Fibroblast of pulmonary artery (primary cell): ENCODE measurements at regions not wholly inside any gene's neighbourhood (a gene's known extent, or its start where the extent isn't known, plus 50 kb on each side); places are given as distances from the start of the nearest gene placed in this dataset.

Source experiments
- DNase-seq: peaks from one replicate; pipeline ENCODE4 v3.0.0-alpha.2; 2010; ENCODE audit warnings: low read depth
- H3K4me3 ChIP-seq: replicated peaks from 2 replicates; pipeline ENCODE4 v1.5.1; 2011; ENCODE audit warnings: low read depth, mild to moderate bottlenecking, control low read depth, low read length, moderate library complexity
- TF ChIP-seq, protein P1 (sequence below): IDR thresholded peaks from 2 replicates; pipeline ENCODE4 v1.5.1; 2011; ENCODE audit warnings: mild to moderate bottlenecking, control low read depth, low read length, inconsistent platforms; ENCODE audit errors: missing control alignments

DNA sequence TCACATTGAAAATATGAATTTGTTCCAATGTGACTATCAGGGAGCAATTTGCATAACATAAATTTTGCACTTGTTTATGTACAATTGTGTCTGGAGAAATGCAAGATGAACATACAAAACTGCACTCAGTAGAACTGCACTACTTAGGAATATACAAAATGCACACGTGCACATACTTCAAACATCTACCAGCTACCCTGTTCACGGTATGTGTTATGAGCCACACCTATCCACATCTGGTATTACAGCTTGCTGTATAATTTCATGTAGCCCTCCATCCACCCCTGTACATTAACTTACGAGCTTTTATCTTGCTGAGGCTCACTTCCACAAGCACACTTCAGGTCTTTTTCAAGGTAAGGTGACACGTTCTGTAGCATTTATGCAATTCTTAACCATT, 373.5 kb upstream of the ZEB2 start:
- no peak overlapping the region for H3K4me3 ChIP-seq
- DNase-seq, result no peak
- TF ChIP-seq, protein P1, sequence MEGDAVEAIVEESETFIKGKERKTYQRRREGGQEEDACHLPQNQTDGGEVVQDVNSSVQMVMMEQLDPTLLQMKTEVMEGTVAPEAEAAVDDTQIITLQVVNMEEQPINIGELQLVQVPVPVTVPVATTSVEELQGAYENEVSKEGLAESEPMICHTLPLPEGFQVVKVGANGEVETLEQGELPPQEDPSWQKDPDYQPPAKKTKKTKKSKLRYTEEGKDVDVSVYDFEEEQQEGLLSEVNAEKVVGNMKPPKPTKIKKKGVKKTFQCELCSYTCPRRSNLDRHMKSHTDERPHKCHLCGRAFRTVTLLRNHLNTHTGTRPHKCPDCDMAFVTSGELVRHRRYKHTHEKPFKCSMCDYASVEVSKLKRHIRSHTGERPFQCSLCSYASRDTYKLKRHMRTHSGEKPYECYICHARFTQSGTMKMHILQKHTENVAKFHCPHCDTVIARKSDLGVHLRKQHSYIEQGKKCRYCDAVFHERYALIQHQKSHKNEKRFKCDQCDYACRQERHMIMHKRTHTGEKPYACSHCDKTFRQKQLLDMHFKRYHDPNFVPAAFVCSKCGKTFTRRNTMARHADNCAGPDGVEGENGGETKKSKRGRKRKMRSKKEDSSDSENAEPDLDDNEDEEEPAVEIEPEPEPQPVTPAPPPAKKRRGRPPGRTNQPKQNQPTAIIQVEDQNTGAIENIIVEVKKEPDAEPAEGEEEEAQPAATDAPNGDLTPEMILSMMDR, result no peak

DNA sequence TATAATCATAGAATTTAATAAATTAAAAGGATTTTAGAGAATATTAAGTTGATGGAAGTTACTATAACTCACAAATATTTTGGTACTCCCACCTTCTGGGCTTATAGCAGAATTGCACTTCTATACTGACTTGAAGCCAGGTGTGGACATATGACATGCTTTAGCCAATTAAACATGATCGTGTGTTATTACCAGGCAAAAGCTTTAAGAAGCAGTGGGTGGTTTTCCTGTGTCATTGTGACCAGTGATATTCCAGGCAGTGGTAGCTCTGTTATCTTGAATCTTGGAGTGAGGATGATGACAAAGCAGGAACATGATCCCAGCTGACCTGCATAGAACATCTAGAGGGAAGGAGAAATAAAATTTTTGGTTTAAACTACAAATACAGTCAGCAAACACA, 370.9 kb upstream of the ZEB2 start:
- TF ChIP-seq, protein P1, result peak; percentile 52
- H3K4me3 ChIP-seq, result no peak overlapping the region
- peak; percentile 68 for DNase-seq

DNA sequence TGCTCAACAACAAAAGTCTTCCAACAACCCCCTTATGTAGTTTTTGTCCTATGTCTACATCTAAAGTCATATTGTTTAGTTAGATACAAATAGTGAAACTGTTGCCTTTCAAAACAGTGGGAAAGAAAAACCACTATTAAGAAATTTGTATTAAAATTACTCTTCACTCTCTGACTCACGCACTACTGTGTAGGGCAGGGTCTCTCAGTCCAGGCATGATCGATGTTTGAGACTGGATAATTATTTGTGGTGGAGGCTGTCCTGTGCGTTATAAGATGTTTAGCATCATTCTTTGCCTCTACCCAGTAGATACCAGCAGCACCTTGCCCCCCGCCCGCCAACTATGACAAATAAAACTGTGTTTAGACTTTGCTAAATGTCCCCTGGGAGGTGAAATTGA, 369.4 kb upstream of the ZEB2 start:
- TF ChIP-seq, protein P1, result no peak
- no peak for DNase-seq
- no peak overlapping the region for H3K4me3 ChIP-seq

DNA sequence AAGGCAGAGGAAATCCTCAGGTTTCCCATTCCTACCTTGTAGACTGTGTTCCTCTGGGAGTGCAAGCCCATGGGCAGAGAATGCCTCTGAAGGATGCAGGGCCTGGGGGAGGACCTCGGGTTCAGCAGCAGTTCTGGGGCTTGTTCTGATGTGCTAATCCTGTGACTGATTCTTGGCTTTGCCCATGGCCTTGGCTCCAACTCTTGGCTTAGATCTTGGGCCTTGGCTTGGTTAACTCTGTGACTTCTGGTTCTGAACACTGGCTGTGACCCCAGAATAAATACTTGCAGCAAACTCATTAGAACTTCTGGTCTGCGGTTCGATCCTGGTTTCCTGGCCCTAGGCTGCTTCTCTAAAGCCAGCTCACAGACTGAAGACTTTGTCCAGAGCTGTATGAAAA, 366.9 kb upstream of the ZEB2 start:
- peak; percentile 68 for DNase-seq
- H3K4me3 ChIP-seq, result no peak overlapping the region
- TF ChIP-seq, protein P1, result no peak

DNA sequence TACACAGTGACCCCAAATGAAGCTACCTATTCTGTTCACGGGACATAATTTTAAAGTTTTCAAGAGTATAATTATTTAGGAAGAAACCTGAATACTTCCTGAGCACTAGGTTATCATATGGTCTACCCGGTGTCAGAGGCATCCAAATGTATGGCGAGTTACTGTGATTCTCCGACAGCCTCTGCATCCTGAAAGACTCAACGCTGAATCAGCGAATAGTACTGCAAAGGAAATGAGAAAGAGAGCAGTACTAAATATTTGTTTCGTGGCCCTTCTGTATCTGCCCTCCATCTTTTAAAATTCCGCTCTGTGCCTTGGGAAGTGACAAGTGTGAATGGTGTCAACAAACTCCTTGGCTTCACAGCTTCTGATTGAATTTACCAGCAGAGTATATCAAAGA, 358.0 kb upstream of the ZEB2 start:
- no peak for DNase-seq
- TF ChIP-seq, protein P1, result no peak
- H3K4me3 ChIP-seq, result no peak overlapping the region

DNA sequence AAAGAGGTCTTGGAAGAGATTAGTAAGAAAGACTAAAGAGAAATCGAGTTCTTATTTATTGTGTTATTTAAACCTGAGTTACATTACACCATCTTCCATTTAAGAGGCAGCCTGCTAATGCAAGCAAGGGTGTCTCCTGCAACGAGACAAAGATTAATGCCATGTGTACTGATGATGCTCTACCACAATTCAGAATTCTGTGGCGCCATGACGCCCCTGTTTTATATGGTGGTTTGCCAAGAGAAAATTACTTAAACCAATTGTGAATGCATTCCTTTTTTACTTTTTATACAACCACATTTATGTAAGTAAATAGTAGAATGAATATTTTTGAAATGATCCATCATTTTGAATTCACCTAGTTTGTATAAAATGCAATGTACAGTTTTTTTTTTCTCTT, 356.1 kb upstream of the ZEB2 start:
- no peak overlapping the region for H3K4me3 ChIP-seq
- TF ChIP-seq, protein P1, result no peak
- no peak for DNase-seq

DNA sequence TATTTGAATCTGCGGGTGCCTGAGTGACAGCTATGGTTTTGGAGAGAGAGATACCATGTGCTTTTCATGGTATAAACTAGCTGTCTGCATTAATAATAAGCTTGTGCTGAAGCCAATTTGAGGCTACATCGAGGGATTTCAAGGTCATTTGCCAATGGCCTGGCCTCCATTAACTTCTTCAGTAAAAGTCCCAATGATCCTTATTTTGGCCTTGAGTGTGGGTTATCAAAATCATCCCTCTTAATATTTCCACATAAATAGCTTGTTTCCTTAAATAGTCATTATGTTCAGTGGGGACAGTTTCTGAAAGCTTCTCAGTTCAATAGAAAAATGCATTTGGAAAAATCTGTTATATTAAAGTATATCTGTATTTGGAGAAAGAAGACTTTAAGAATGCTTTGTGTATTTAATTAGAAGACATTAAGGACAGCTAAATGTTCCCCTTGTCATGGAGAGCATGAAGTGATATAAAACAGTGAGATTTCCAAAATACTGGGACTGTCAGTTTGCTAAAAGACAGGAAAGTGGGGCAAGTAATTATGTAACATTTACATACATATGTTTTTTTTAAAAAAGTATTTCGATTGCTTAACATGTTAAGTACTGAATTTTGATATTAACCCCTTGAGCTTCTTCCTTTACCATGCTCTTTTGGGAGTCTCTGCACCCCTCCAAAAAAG, 355.5 kb upstream of the ZEB2 start:
- TF ChIP-seq, protein P1, result no peak
- DNase-seq, result no peak
- no peak overlapping the region for H3K4me3 ChIP-seq
